CMK (cell line): ENCODE measurements at regions not wholly inside any gene's neighbourhood (a gene's known extent, or its start where the extent isn't known, plus 50 kb on each side); places are given as distances from the start of the nearest gene placed in this dataset.
"Not testable (repeated sequence)": the region's sequence is repeated elsewhere in the genome, so short reads cannot be mapped to it uniquely, and the experiment has no call there.

Source experiments
- DNase-seq: peaks from one replicate; pipeline ENCODE4 v3.0.0-alpha.2; 2010; ENCODE audit warnings: low read depth

GRCh38 chr11:98710026-98710425 is 310.7 kb upstream of the CNTN5 start:
- DNase-seq: no peak

GRCh38 chr11:98710986-98711385 is 309.8 kb upstream of the CNTN5 start:
- no peak for DNase-seq

- no peak for DNase-seq
Measured at GRCh38 chr11:98720951-98721350, 299.8 kb upstream of the CNTN5 start.

- DNase-seq: no peak
Measured at GRCh38 chr11:98725471-98725870, 295.3 kb upstream of the CNTN5 start.

GRCh38 chr11:98728421-98728820 is 292.3 kb upstream of the CNTN5 start:
- no peak for DNase-seq

- no peak for DNase-seq
Measured at GRCh38 chr11:98729118-98729517, 291.6 kb upstream of the CNTN5 start.

- no peak for DNase-seq
Measured at GRCh38 chr11:98732947-98733346, 287.8 kb upstream of the CNTN5 start.

- not testable (repeated sequence) for DNase-seq
Measured at GRCh38 chr11:98733378-98733777, 287.4 kb upstream of the CNTN5 start.

GRCh38 chr11:98734686-98735085 is 286.1 kb upstream of the CNTN5 start:
- DNase-seq: no peak

GRCh38 chr11:98736833-98737232 is 283.9 kb upstream of the CNTN5 start:
- no peak for DNase-seq

- DNase-seq: no peak
Measured at GRCh38 chr11:98740321-98740720, 280.4 kb upstream of the CNTN5 start.

GRCh38 chr11:98763446-98763845 is 257.3 kb upstream of the CNTN5 start:
- not testable (repeated sequence) for DNase-seq

GRCh38 chr11:98766903-98767302 is 253.8 kb upstream of the CNTN5 start:
- DNase-seq: no peak

- DNase-seq: not testable (repeated sequence)
Measured at GRCh38 chr11:98770046-98770445, 250.7 kb upstream of the CNTN5 start.

GRCh38 chr11:98771791-98772190 is 249.0 kb upstream of the CNTN5 start:
- no peak for DNase-seq

- DNase-seq: no peak
Measured at GRCh38 chr11:98772893-98773292, 247.9 kb upstream of the CNTN5 start.

- DNase-seq: no peak
Measured at GRCh38 chr11:98793276-98793675, 227.5 kb upstream of the CNTN5 start.

- no peak for DNase-seq
Measured at GRCh38 chr11:98798333-98798732, 222.4 kb upstream of the CNTN5 start.

- DNase-seq: no peak
Measured at GRCh38 chr11:98800696-98801095, 220.1 kb upstream of the CNTN5 start.

- no peak for DNase-seq
Measured at GRCh38 chr11:98828986-98829708, 191.6 kb upstream of the CNTN5 start.

GRCh38 chr11:98829971-98830370 is 190.8 kb upstream of the CNTN5 start:
- DNase-seq: no peak

GRCh38 chr11:98834776-98835175 is 186.0 kb upstream of the CNTN5 start:
- DNase-seq: no peak

GRCh38 chr11:98835335-98835734 is 185.4 kb upstream of the CNTN5 start:
- no peak for DNase-seq

- DNase-seq: no peak
Measured at GRCh38 chr11:98836156-98836555, 184.6 kb upstream of the CNTN5 start.
